ENCODE measurements at regions not wholly inside any gene's neighbourhood (a gene's known extent, or its start where the extent isn't known, plus 50 kb on each side); places are given as distances from the start of the nearest gene placed in this dataset.
A peak's percentile ranks its signal among the peaks of the same experiment; 100 is the strongest.

GRCh38 chr13:64798422-64798821, 2431.7 kb downstream of the PCDH9 start:
- no peak for DNase-seq (ENCODE audit: low read depth)
- Histone ChIP-seq H3K27me3 (ENCODE audit: control insufficient read depth, insufficient read depth, low read length) (no peaks in the 10 kb centered on the region), H3K36me3 (ENCODE audit: control insufficient read depth, insufficient read depth, low read length) (no peaks in the 10 kb centered on the region), H3K4me3 (ENCODE audit: low read depth, low read length) (no peak overlapping the region)
- no peak for FAIRE-seq
- TF ChIP-seq, protein P1, sequence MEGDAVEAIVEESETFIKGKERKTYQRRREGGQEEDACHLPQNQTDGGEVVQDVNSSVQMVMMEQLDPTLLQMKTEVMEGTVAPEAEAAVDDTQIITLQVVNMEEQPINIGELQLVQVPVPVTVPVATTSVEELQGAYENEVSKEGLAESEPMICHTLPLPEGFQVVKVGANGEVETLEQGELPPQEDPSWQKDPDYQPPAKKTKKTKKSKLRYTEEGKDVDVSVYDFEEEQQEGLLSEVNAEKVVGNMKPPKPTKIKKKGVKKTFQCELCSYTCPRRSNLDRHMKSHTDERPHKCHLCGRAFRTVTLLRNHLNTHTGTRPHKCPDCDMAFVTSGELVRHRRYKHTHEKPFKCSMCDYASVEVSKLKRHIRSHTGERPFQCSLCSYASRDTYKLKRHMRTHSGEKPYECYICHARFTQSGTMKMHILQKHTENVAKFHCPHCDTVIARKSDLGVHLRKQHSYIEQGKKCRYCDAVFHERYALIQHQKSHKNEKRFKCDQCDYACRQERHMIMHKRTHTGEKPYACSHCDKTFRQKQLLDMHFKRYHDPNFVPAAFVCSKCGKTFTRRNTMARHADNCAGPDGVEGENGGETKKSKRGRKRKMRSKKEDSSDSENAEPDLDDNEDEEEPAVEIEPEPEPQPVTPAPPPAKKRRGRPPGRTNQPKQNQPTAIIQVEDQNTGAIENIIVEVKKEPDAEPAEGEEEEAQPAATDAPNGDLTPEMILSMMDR (IDR thresholded peaks at IDR 0.05; ENCODE audit: insufficient read depth, low read length, severe bottlenecking), result no peak

DNA sequence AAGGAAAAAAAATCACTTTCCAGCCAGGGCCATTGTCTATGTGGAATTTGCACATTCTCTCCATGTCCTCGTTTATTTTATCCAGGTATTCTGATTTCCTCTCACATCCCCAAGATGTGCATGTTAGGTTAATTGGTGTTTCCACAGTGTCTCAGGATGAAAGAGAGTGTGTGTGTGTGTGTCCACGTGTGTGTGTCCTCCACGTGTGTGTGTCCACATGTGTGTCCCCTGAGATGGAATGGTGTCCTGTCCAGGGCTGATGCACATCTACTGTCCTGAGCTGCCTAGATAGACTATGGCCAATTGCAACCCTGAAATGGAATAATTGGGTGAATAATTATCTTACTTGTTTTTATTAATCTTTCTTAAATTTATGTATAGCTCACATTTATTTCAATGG, 2436.5 kb downstream of the PCDH9 start:
- no peak for FAIRE-seq
- Histone ChIP-seq H3K27me3 (ENCODE audit: control insufficient read depth, insufficient read depth, low read length) (no peaks in the 10 kb centered on the region), H3K4me3 (ENCODE audit: low read depth, low read length) (no peak overlapping the region), H3K36me3 (ENCODE audit: control insufficient read depth, insufficient read depth, low read length) (no peaks in the 10 kb centered on the region)
- TF ChIP-seq, protein P1 (IDR thresholded peaks at IDR 0.05; ENCODE audit: insufficient read depth, low read length, severe bottlenecking), result no peak
- no peak for DNase-seq (ENCODE audit: low read depth)

- FAIRE-seq (no peak), DNase-seq (ENCODE audit: low read depth) (no peak)
- TF ChIP-seq, protein P1 (IDR thresholded peaks at IDR 0.05; ENCODE audit: insufficient read depth, low read length, severe bottlenecking), result no peak
- H3K36me3 ChIP-seq (ENCODE audit: control insufficient read depth, insufficient read depth, low read length), result no peaks in the 10 kb centered on the region
- H3K27me3 ChIP-seq (ENCODE audit: control insufficient read depth, insufficient read depth, low read length), result no peaks in the 10 kb centered on the region
- no peak overlapping the region for H3K4me3 ChIP-seq (ENCODE audit: low read depth, low read length)
Observed at GRCh38 chr13:64793131-64793530, 2437.0 kb downstream of the PCDH9 start.

- FAIRE-seq, result no peak
- Histone ChIP-seq H3K27me3 (ENCODE audit: control insufficient read depth, insufficient read depth, low read length) (no peaks in the 10 kb centered on the region), H3K36me3 (ENCODE audit: control insufficient read depth, insufficient read depth, low read length) (no peaks in the 10 kb centered on the region), H3K4me3 (ENCODE audit: low read depth, low read length) (no peak overlapping the region)
- no peak for DNase-seq (ENCODE audit: low read depth)
- TF ChIP-seq, protein P1 (IDR thresholded peaks at IDR 0.05; ENCODE audit: insufficient read depth, low read length, severe bottlenecking), result no peak
Observed at GRCh38 chr13:64791373-64791772, 2438.8 kb downstream of the PCDH9 start.

- no peaks in the 10 kb centered on the region for H3K36me3 ChIP-seq (ENCODE audit: control insufficient read depth, insufficient read depth, low read length)
- DNase-seq (ENCODE audit: low read depth) (peak; percentile 4), FAIRE-seq (no peak)
- H3K27me3 ChIP-seq (ENCODE audit: control insufficient read depth, insufficient read depth, low read length), result no peaks in the 10 kb centered on the region
- TF ChIP-seq, protein P1 (IDR thresholded peaks at IDR 0.05; ENCODE audit: insufficient read depth, low read length, severe bottlenecking), result no peak
- H3K4me3 ChIP-seq (ENCODE audit: low read depth, low read length), result no peak overlapping the region
Observed at GRCh38 chr13:64782466-64782865, 2447.7 kb downstream of the PCDH9 start.

- FAIRE-seq (no peak), DNase-seq (ENCODE audit: low read depth) (no peak)
- TF ChIP-seq, protein P1 (IDR thresholded peaks at IDR 0.05; ENCODE audit: insufficient read depth, low read length, severe bottlenecking), result no peak
- H3K27me3 ChIP-seq (ENCODE audit: control insufficient read depth, insufficient read depth, low read length), result no peaks in the 10 kb centered on the region
- H3K4me3 ChIP-seq (ENCODE audit: low read depth, low read length), result no peak overlapping the region
- H3K36me3 ChIP-seq (ENCODE audit: control insufficient read depth, insufficient read depth, low read length), result no peaks in the 10 kb centered on the region
Observed at GRCh38 chr13:64778002-64778401, 2452.1 kb downstream of the PCDH9 start.
